Activated T-helper 17 cell treated with anti-CD3 and anti-CD28 coated beads, Interleukin-2, amount 50 U/mL, for 72 hours (primary cell): ENCODE measurements at regions not wholly inside any gene's neighbourhood (a gene's known extent, or its start where the extent isn't known, plus 50 kb on each side); places are given as distances from the start of the nearest gene placed in this dataset.

Experiments
- ATAC-seq: fragments of 150-1000 bp; cut with Tn5 transposase; replicated peaks from 2 replicates; pipeline ENCODE4 v1.10.0; 2021; ENCODE audit warnings: mild to moderate bottlenecking, moderate library complexity
- H3K27ac Mint-ChIP-seq: one replicate; pipeline ENCODE4 v1.8.0; 2022; ENCODE audit warnings: mixed read lengths
- H3K27me3 Mint-ChIP-seq: one replicate; pipeline ENCODE4 v1.8.0; 2022; ENCODE audit warnings: mixed read lengths
- H3K36me3 Mint-ChIP-seq: one replicate; pipeline ENCODE4 v1.8.0; 2022; ENCODE audit warnings: low read depth, mild to moderate bottlenecking, mixed read lengths
- H3K4me1 Mint-ChIP-seq: one replicate; pipeline ENCODE4 v1.8.0; 2022; ENCODE audit warnings: mixed read lengths
- H3K4me3 Mint-ChIP-seq: one replicate; pipeline ENCODE4 v1.8.0; 2022; ENCODE audit warnings: mild to moderate bottlenecking, mixed read lengths
- H3K9me3 Mint-ChIP-seq: one replicate; pipeline ENCODE4 v1.8.0; 2022; ENCODE audit warnings: mixed read lengths

DNA sequence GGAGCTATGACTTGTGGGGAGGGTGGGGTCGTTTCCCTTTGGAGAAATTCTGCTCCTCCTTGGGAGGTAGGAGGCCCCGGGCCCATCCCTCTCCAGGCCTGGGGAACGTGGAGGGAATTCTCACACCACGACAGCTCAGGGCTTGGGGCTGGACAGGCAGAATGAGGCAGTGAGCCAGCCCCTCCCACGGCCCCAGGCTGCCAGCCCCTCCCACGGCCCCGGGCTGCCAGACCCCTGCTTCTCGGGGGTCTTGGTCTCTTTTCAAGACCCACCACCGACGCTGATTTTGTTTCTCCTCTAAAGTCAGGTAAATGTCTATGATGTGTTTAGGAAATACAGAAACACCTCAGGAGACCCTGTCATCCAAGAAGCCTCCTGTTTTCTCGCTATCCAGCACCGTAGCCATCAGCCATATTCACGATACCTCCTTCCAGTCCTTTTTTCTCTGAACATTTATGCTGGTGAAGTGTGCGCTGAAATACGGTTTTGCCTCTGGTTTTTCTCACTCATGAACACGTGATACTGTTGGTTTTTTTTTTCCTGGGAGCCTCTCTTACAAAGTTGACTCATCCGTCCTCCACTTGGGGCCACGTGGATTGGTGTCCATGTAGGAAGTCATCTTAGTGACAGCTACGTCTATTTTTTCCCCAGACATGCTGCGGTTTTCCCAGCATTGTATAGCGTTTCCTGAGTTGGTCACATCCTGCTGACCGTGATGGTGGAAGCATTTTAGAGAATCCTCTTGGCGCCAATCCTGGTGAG lies 1219.6 kb downstream of the BRD1 start:
- no peak for ATAC-seq
- Mint-ChIP-seq H3K4me3 (no peak overlapping the region), H3K4me1 (no peaks in the 10 kb centered on the region), H3K27me3 (no peaks in the 10 kb centered on the region), H3K27ac (no peak overlapping the region), H3K9me3 (peaks cover 8% of the 10 kb centered on the region), H3K36me3 (no peaks in the 10 kb centered on the region)

GRCh38 chr22:48606684-48607307 lies 1220.9 kb downstream of the BRD1 start:
- H3K27me3 Mint-ChIP-seq, result no peaks in the 10 kb centered on the region
- no peak overlapping the region for H3K27ac Mint-ChIP-seq
- peaks cover 8% of the 10 kb centered on the region for H3K9me3 Mint-ChIP-seq
- no peak for ATAC-seq
- no peak overlapping the region for H3K4me3 Mint-ChIP-seq
- H3K4me1 Mint-ChIP-seq, result no peaks in the 10 kb centered on the region
- no peaks in the 10 kb centered on the region for H3K36me3 Mint-ChIP-seq

- Mint-ChIP-seq H3K27me3 (no peaks in the 10 kb centered on the region), H3K4me3 (no peak overlapping the region), H3K27ac (no peak overlapping the region), H3K9me3 (peaks cover 8% of the 10 kb centered on the region), H3K36me3 (no peaks in the 10 kb centered on the region), H3K4me1 (no peaks in the 10 kb centered on the region)
- ATAC-seq, result no peak
Measured at GRCh38 chr22:48605856-48606481, 1221.7 kb downstream of the BRD1 start.

GRCh38 chr22:48605125-48605524 lies 1222.5 kb downstream of the BRD1 start:
- Mint-ChIP-seq H3K27ac (no peak overlapping the region), H3K4me1 (no peaks in the 10 kb centered on the region), H3K4me3 (no peak overlapping the region), H3K36me3 (no peaks in the 10 kb centered on the region), H3K27me3 (no peaks in the 10 kb centered on the region), H3K9me3 (peaks cover 8% of the 10 kb centered on the region)
- ATAC-seq, result no peak

GRCh38 chr22:48603621-48604320 lies 1223.9 kb downstream of the BRD1 start:
- no peak overlapping the region for H3K27ac Mint-ChIP-seq
- no peak overlapping the region for H3K4me3 Mint-ChIP-seq
- H3K9me3 Mint-ChIP-seq, result peaks cover 8% of the 10 kb centered on the region
- H3K27me3 Mint-ChIP-seq, result no peaks in the 10 kb centered on the region
- H3K36me3 Mint-ChIP-seq, result no peaks in the 10 kb centered on the region
- no peak for ATAC-seq
- no peaks in the 10 kb centered on the region for H3K4me1 Mint-ChIP-seq

GRCh38 chr22:48602805-48603518 lies 1224.7 kb downstream of the BRD1 start:
- Mint-ChIP-seq H3K4me3 (no peak overlapping the region), H3K27ac (no peak overlapping the region), H3K27me3 (no peaks in the 10 kb centered on the region), H3K9me3 (peaks cover 8% of the 10 kb centered on the region), H3K4me1 (no peaks in the 10 kb centered on the region), H3K36me3 (no peaks in the 10 kb centered on the region)
- no peak for ATAC-seq

- H3K27me3 Mint-ChIP-seq, result no peaks in the 10 kb centered on the region
- H3K9me3 Mint-ChIP-seq, result peaks cover 8% of the 10 kb centered on the region
- H3K36me3 Mint-ChIP-seq, result no peaks in the 10 kb centered on the region
- H3K27ac Mint-ChIP-seq, result no peak overlapping the region
- H3K4me1 Mint-ChIP-seq, result no peaks in the 10 kb centered on the region
- H3K4me3 Mint-ChIP-seq, result no peak overlapping the region
- no peak for ATAC-seq
Measured at GRCh38 chr22:48600681-48601080, 1227.0 kb downstream of the BRD1 start.

GRCh38 chr22:48600171-48600570 lies 1227.5 kb downstream of the BRD1 start:
- no peak overlapping the region for H3K4me3 Mint-ChIP-seq
- H3K36me3 Mint-ChIP-seq, result no peaks in the 10 kb centered on the region
- peaks cover 7% of the 10 kb centered on the region for H3K9me3 Mint-ChIP-seq
- no peak for ATAC-seq
- H3K27ac Mint-ChIP-seq, result no peak overlapping the region
- H3K4me1 Mint-ChIP-seq, result no peaks in the 10 kb centered on the region
- no peaks in the 10 kb centered on the region for H3K27me3 Mint-ChIP-seq

DNA sequence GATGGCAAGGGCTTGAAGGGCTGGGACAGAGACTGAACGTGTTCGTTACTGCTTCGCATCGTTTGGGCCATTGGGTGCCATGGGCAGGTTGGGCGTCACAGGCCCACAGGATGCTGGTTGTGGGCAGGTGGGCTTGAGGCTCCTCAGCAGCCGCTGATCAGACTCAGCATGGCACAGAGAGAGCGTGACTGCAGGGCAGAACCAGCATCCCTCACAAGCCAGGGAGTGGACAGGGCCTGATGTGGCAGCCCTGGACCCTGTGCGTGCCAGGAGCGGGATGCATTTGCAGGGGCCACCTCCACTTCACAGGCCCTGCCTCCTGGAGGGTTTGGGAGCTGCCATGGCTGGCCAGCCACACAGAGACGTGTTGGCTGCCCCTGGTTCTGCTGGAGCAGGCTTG lies 1228.3 kb downstream of the BRD1 start:
- Mint-ChIP-seq H3K36me3 (no peaks in the 10 kb centered on the region), H3K4me1 (no peaks in the 10 kb centered on the region), H3K27ac (no peak overlapping the region), H3K27me3 (no peaks in the 10 kb centered on the region), H3K9me3 (no peaks in the 10 kb centered on the region), H3K4me3 (no peak overlapping the region)
- no peak for ATAC-seq

DNA sequence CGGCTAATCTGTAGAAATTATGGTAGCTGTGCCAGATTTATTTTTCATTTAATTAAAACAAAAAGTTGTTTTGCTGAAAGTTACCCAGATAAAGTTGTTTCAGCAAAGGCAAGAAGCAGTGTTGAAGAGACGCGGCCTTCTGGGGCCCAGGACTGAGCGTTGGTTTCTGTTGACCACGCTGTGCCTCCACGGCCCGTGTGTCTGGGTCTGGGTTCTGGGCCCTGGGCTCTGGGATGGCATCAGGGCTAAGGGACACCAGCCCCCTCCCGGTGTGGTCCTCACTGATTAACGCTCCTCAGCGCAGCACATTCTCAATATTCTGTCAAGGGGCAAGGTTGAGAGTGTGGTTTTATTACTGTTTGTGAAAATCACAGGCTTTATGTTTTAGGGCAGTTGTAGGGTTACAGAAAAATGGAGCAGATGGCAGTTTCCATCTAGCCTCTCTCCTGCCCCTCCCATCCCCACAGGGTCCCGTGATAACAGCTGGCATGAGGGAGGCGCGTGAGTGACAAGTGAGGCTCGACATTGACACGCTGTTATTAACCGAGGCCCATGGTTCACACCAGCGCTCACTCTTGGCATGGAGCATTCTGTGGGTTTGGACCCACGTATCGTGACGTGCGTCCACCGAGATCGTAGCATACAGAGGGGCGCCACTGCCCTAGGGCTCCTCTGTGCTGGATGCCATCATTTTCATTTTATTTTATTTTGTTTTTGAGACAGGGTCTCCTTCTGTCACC lies 1231.4 kb downstream of the BRD1 start:
- Mint-ChIP-seq H3K4me1 (no peaks in the 10 kb centered on the region), H3K27ac (no peak overlapping the region), H3K36me3 (no peaks in the 10 kb centered on the region), H3K27me3 (no peaks in the 10 kb centered on the region), H3K9me3 (no peaks in the 10 kb centered on the region), H3K4me3 (no peak overlapping the region)
- ATAC-seq, result no peak

GRCh38 chr22:48595511-48595905 lies 1232.2 kb downstream of the BRD1 start:
- H3K9me3 Mint-ChIP-seq, result no peaks in the 10 kb centered on the region
- no peak for ATAC-seq
- H3K36me3 Mint-ChIP-seq, result no peaks in the 10 kb centered on the region
- no peaks in the 10 kb centered on the region for H3K27me3 Mint-ChIP-seq
- H3K4me3 Mint-ChIP-seq, result no peak overlapping the region
- H3K4me1 Mint-ChIP-seq, result no peaks in the 10 kb centered on the region
- H3K27ac Mint-ChIP-seq, result no peak overlapping the region

GRCh38 chr22:48594757-48595510 lies 1232.7 kb downstream of the BRD1 start:
- no peak for ATAC-seq
- no peaks in the 10 kb centered on the region for H3K36me3 Mint-ChIP-seq
- no peak overlapping the region for H3K27ac Mint-ChIP-seq
- H3K4me3 Mint-ChIP-seq, result no peak overlapping the region
- no peaks in the 10 kb centered on the region for H3K4me1 Mint-ChIP-seq
- no peaks in the 10 kb centered on the region for H3K27me3 Mint-ChIP-seq
- no peaks in the 10 kb centered on the region for H3K9me3 Mint-ChIP-seq

DNA sequence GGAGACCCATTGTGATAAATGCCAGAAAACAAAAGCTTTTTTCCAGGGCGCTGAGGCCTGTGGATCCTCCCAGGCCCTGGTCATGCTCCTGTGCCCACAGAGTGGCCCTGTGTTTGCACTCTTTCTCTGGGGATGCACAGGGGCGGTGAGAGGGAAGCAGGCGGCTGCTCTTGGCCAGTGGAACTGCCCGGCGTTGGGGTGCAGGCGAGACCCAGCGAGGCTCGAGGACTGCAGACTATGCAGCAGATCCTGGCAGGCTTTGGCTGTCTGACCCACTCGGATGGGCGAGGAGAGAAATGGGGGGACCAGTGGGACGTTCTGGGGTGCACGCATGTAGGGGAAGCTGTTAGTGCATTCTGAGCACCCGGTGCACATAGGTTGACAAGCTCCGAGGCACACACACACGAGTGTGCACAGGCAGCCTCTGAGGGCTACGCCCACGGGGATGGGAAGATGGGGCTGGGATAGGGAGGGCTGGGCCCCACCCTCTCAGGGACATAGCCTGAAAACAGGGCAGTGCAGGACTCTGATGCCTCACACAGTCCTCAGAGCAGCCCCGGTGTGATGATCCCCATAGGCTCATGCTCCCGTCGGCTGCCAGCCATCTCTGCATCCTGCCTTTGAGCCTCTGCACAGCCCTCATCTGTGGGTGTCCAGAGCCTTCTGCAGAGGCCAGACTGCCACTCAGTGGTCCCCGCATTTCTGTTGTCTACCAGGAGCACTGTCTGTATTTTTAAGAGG lies 1233.5 kb downstream of the BRD1 start:
- no peaks in the 10 kb centered on the region for H3K36me3 Mint-ChIP-seq
- no peaks in the 10 kb centered on the region for H3K4me1 Mint-ChIP-seq

More for the DNA sequence above, 1233.5 kb downstream of the BRD1 start:
- H3K9me3 Mint-ChIP-seq, result no peaks in the 10 kb centered on the region
- H3K27me3 Mint-ChIP-seq, result peaks cover 4% of the 10 kb centered on the region
- no peak for ATAC-seq
- no peak overlapping the region for H3K4me3 Mint-ChIP-seq
- H3K27ac Mint-ChIP-seq, result no peak overlapping the region
